ENCODE measurements at regions not wholly inside any gene's neighbourhood (a gene's known extent, or its start where the extent isn't known, plus 50 kb on each side); places are given as distances from the start of the nearest gene placed in this dataset.

GRCh38 chr2:204475399-204475798, 69.9 kb upstream of the PARD3B start:
- H3K9me2 ChIP-seq (ENCODE audit: insufficient read depth) = peaks cover 3% of the 10 kb centered on the region; the same call in 1 of the 2 replicates
- no peak overlapping the region for H3K4me3 Mint-ChIP-seq
- H3F3A ChIP-seq (replicated peaks; ENCODE audit: low read depth) = no peaks in the 10 kb centered on the region
- no peak overlapping the region for H2AFZ ChIP-seq
- no peaks in the 10 kb centered on the region for H3K9me3 Mint-ChIP-seq
- H3K36me3 Mint-ChIP-seq (ENCODE audit: low read depth) = no peaks in the 10 kb centered on the region
- H3K27ac Mint-ChIP-seq = no peak overlapping the region
- no peaks in the 10 kb centered on the region for H3K27me3 ChIP-seq (ENCODE audit: insufficient read depth)
- TF ChIP-seq EZH2 (IDR thresholded peaks at IDR 0.05; ENCODE audit: low read depth, unreplicated experiment) (no peak), REST (IDR thresholded peaks at IDR 0.05; ENCODE audit: unreplicated experiment) (no peak)
- H3K27ac ChIP-seq (ENCODE audit: low read depth) = no peak overlapping the region
- H3K4me1 Mint-ChIP-seq = no peaks in the 10 kb centered on the region
- H3K79me2 ChIP-seq (replicated peaks; ENCODE audit: insufficient read depth) = no peaks in the 10 kb centered on the region
- ATAC-seq = no peak
- no peak for DNase-seq (ENCODE audit: low spot score)
- no peaks in the 10 kb centered on the region for H4K20me1 ChIP-seq (replicated peaks; ENCODE audit: insufficient read depth)
- H3K4me2 ChIP-seq = no peak overlapping the region
- H3K27me3 Mint-ChIP-seq (ENCODE audit: insufficient read depth, low read depth, poor library complexity) = peaks cover 1% of the 10 kb centered on the region
- H3K4me1 ChIP-seq (ENCODE audit: insufficient read depth) = no peaks in the 10 kb centered on the region
- H3K4me3 ChIP-seq = no peak overlapping the region
- no peaks in the 10 kb centered on the region for H3K36me3 ChIP-seq (ENCODE audit: insufficient read depth)

- ATAC-seq (no peak), DNase-seq (ENCODE audit: low spot score) (no peak)
- Histone ChIP-seq H3K4me1 (ENCODE audit: insufficient read depth) (no peaks in the 10 kb centered on the region), H3K4me3 (no peak overlapping the region), H3K79me2 (replicated peaks; ENCODE audit: insufficient read depth) (no peaks in the 10 kb centered on the region), H2AFZ (no peak overlapping the region), H4K20me1 (replicated peaks; ENCODE audit: insufficient read depth) (no peaks in the 10 kb centered on the region), H3K27me3 (ENCODE audit: insufficient read depth) (no peaks in the 10 kb centered on the region), H3K4me2 (no peak overlapping the region), H3K27ac (ENCODE audit: low read depth) (no peak overlapping the region), H3K36me3 (ENCODE audit: insufficient read depth) (no peaks in the 10 kb centered on the region), H3F3A (replicated peaks; ENCODE audit: low read depth) (no peaks in the 10 kb centered on the region), H3K9me2 (ENCODE audit: insufficient read depth) (peaks cover 3% of the 10 kb centered on the region; the same call in 1 of the 2 replicates)
- H3K4me3 Mint-ChIP-seq = no peak overlapping the region
- no peaks in the 10 kb centered on the region for H3K4me1 Mint-ChIP-seq
- H3K9me3 Mint-ChIP-seq = no peaks in the 10 kb centered on the region
- H3K27ac Mint-ChIP-seq = no peak overlapping the region
- no peaks in the 10 kb centered on the region for H3K36me3 Mint-ChIP-seq (ENCODE audit: low read depth)
- H3K27me3 Mint-ChIP-seq (ENCODE audit: insufficient read depth, low read depth, poor library complexity) = peaks cover 1% of the 10 kb centered on the region
- TF ChIP-seq POLR2AphosphoS5 (IDR thresholded peaks at IDR 0.05; ENCODE audit: low read depth) (no peak), REST (IDR thresholded peaks at IDR 0.05; ENCODE audit: unreplicated experiment) (no peak), ZNF331 (CRISPR knock-in tag; IDR thresholded peaks at IDR 0.05; ENCODE audit: low read depth) (no peak), NANOG (IDR thresholded peaks at IDR 0.05; ENCODE audit: borderline replicate concordance) (no peak), CREB1 (CRISPR knock-in tag; IDR thresholded peaks at IDR 0.05; ENCODE audit: low read depth) (no peak), ETS1 (IDR thresholded peaks at IDR 0.05) (no peak), EZH2 (IDR thresholded peaks at IDR 0.05; ENCODE audit: low read depth, unreplicated experiment) (no peak), CTCF (conservative IDR thresholded peaks at IDR 0.05; ENCODE audit: low read depth in 2 of 2) (no peak), JUNB (IDR thresholded peaks at IDR 0.05; ENCODE audit: unreplicated experiment) (no peak), STAT1 (IDR thresholded peaks at IDR 0.05; ENCODE audit: unreplicated experiment) (no peak)
Observed at GRCh38 chr2:204477358-204477950, 67.8 kb upstream of the PARD3B start.

Measured in GM23338 (cell line).